ENCODE measurements at regions not wholly inside any gene's neighbourhood (a gene's known extent, or its start where the extent isn't known, plus 50 kb on each side); places are given as distances from the start of the nearest gene placed in this dataset.

- H3K4me3 ChIP-seq (ENCODE audit: control insufficient read depth, low read depth, low read length) = no peak overlapping the region
- TF ChIP-seq CTCF (conservative IDR thresholded peaks at IDR 0.05; ENCODE audit: control insufficient read depth, insufficient read depth, low read depth, low read length) = no peak
- DNase-seq (ENCODE audit: low read depth) = no peak
These were observed 205.6 kb downstream of the KIF26A start for GRCh38 chr14:104343690-104344640.

GRCh38 chr14:104344818-104345620, 206.6 kb downstream of the KIF26A start:
- no peak overlapping the region for H3K4me3 ChIP-seq (ENCODE audit: control insufficient read depth, low read depth, low read length)
- TF ChIP-seq CTCF (conservative IDR thresholded peaks at IDR 0.05; ENCODE audit: control insufficient read depth, insufficient read depth, low read depth, low read length) = no peak
- no peak for DNase-seq (ENCODE audit: low read depth)

GRCh38 chr14:104345621-104346462, 207.5 kb downstream of the KIF26A start:
- no peak for TF ChIP-seq CTCF (conservative IDR thresholded peaks at IDR 0.05; ENCODE audit: control insufficient read depth, insufficient read depth, low read depth, low read length)
- H3K4me3 ChIP-seq (ENCODE audit: control insufficient read depth, low read depth, low read length) = no peak overlapping the region
- DNase-seq (ENCODE audit: low read depth) = no peak

GRCh38 chr14:104346608-104347007, 208.2 kb downstream of the KIF26A start:
- TF ChIP-seq CTCF (conservative IDR thresholded peaks at IDR 0.05; ENCODE audit: control insufficient read depth, insufficient read depth, low read depth, low read length) = no peak
- DNase-seq (ENCODE audit: low read depth) = no peak
- H3K4me3 ChIP-seq (ENCODE audit: control insufficient read depth, low read depth, low read length) = no peak overlapping the region

GRCh38 chr14:104348741-104349140, 210.4 kb downstream of the KIF26A start:
- TF ChIP-seq CTCF (conservative IDR thresholded peaks at IDR 0.05; ENCODE audit: control insufficient read depth, insufficient read depth, low read depth, low read length) = no peak
- no peak for DNase-seq (ENCODE audit: low read depth)

GRCh38 chr14:104349950-104350349, 211.6 kb downstream of the KIF26A start:
- no peak for TF ChIP-seq CTCF (conservative IDR thresholded peaks at IDR 0.05; ENCODE audit: control insufficient read depth, insufficient read depth, low read depth, low read length)
- no peak for DNase-seq (ENCODE audit: low read depth)
- no peak overlapping the region for H3K4me3 ChIP-seq (ENCODE audit: control insufficient read depth, low read depth, low read length)

More at GRCh38 chr14:104348741-104349140, 210.4 kb downstream of the KIF26A start:
- no peak overlapping the region for H3K4me3 ChIP-seq (ENCODE audit: control insufficient read depth, low read depth, low read length)
